ENCODE measurements at regions not wholly inside any gene's neighbourhood (a gene's known extent, or its start where the extent isn't known, plus 50 kb on each side); places are given as distances from the start of the nearest gene placed in this dataset.

DNA sequence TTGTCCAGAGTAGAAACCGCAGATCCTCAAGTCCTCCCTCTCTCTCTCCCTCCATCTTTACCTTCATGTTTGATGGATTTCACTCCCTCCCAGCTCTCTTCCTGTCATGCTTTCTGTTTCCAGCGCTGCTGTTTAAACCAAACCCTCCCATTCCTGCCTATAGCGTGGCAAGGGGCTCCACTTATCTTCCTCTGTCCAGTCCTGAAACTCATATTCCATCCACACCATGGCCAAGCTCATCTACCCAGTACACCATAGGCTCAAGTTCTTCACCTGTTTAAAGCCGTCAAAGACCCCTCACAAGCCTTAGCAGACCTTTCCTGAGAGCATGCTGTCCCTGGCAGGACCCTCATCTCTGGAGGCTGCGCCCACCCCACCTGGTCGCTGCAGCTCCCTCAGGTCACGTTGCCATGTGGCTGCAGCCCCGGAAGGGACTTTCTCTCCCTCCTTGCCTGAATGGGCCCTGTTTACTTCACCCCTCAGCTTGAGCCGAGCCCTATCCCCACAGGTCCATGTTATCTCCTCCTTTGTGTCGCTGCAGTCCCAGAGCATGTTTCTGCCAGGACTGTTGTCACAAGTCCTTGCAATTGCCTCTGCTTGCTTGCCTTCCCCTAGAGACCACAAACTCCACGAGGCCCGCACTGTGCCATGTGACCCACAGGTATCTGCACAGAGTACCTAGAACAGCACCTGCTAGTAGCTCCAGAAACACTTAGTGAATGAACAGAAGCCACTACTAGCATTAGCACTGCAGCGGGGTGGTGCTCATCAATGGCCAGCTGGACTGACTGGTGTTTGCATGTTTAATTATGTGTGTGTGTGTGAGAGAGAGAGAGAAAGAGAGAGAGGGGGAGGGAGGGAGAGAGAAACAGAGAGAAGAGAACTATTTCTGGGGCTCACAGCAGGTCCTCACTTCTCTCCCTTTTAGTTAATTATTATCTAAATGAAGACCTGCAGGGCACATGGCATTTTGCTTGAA, 149.4 kb upstream of the SNX19 start:
- peak; percentile 1 for DNase-seq (ENCODE audit: low read depth)
- no peak overlapping the region for H3K4me3 ChIP-seq (ENCODE audit: low read depth, low read length)
- TF ChIP-seq, protein P1, sequence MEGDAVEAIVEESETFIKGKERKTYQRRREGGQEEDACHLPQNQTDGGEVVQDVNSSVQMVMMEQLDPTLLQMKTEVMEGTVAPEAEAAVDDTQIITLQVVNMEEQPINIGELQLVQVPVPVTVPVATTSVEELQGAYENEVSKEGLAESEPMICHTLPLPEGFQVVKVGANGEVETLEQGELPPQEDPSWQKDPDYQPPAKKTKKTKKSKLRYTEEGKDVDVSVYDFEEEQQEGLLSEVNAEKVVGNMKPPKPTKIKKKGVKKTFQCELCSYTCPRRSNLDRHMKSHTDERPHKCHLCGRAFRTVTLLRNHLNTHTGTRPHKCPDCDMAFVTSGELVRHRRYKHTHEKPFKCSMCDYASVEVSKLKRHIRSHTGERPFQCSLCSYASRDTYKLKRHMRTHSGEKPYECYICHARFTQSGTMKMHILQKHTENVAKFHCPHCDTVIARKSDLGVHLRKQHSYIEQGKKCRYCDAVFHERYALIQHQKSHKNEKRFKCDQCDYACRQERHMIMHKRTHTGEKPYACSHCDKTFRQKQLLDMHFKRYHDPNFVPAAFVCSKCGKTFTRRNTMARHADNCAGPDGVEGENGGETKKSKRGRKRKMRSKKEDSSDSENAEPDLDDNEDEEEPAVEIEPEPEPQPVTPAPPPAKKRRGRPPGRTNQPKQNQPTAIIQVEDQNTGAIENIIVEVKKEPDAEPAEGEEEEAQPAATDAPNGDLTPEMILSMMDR (conservative IDR thresholded peaks at IDR 0.05; ENCODE audit: low read depth, low read length): no peak

GRCh38 chr11:131066551-131066950, 150.3 kb upstream of the SNX19 start:
- no peak overlapping the region for H3K4me3 ChIP-seq (ENCODE audit: low read depth, low read length)
- TF ChIP-seq, protein P1 (conservative IDR thresholded peaks at IDR 0.05; ENCODE audit: low read depth, low read length): no peak
- DNase-seq (ENCODE audit: low read depth): no peak

DNA sequence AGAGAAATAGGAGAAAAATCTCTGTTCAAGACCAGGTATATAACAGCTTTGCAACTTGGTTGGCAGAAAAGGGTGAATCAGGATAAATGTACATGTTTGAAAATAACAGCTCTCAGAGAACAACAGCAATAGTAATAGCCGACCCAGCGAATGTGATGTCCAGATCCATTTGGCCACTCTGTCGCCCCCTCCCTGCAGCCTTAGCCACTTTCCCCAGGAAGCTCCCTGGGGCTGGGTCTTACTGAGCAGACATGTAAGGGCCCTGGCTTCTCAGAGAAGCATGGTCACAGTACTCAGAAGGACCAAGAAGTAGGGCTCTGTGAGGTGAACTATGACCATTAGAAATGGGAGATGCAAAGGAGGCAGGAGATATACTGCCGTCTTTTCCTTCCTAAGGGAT, 154.1 kb upstream of the SNX19 start:
- DNase-seq (ENCODE audit: low read depth): no peak
- TF ChIP-seq, protein P1 (conservative IDR thresholded peaks at IDR 0.05; ENCODE audit: low read depth, low read length): no peak
- H3K4me3 ChIP-seq (ENCODE audit: low read depth, low read length): no peak overlapping the region

DNA sequence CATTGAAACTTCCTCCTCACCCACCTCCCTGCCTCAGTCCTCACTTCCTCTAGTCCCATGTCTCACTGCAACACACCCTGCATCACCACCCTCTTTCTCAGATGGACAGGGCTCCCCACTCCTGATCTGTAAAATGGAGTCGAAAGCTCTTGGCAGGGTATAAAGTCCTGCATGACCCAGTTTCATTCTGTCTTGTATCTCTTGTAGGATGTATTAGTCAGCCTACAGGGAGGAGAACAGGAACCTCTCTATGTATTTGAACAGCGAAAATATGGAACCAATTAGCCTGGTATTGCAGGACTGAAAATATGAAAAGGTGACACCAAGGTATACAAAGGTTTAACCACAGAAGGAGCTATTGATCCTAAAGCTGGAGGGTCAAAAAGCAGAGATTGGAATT, 156.9 kb upstream of the SNX19 start:
- DNase-seq (ENCODE audit: low read depth): no peak
- TF ChIP-seq, protein P1 (conservative IDR thresholded peaks at IDR 0.05; ENCODE audit: low read depth, low read length): no peak
- H3K4me3 ChIP-seq (ENCODE audit: low read depth, low read length): no peak overlapping the region

- no peak overlapping the region for H3K4me3 ChIP-seq (ENCODE audit: low read depth, low read length)
- TF ChIP-seq, protein P1 (conservative IDR thresholded peaks at IDR 0.05; ENCODE audit: low read depth, low read length): no peak
- DNase-seq (ENCODE audit: low read depth): no peak
Measured at GRCh38 chr11:131074573-131074972, 158.3 kb upstream of the SNX19 start.

- no peak for DNase-seq (ENCODE audit: low read depth)
- no peak overlapping the region for H3K4me3 ChIP-seq (ENCODE audit: low read depth, low read length)
- TF ChIP-seq, protein P1 (conservative IDR thresholded peaks at IDR 0.05; ENCODE audit: low read depth, low read length): no peak
Measured at GRCh38 chr11:131077340-131077739, 161.1 kb upstream of the SNX19 start.

GRCh38 chr11:131079036-131079435, 162.8 kb upstream of the SNX19 start:
- TF ChIP-seq, protein P1 (conservative IDR thresholded peaks at IDR 0.05; ENCODE audit: low read depth, low read length): no peak
- no peak for DNase-seq (ENCODE audit: low read depth)
- H3K4me3 ChIP-seq (ENCODE audit: low read depth, low read length): no peak overlapping the region
